Urinary bladder (tissue), 3 donors: ENCODE measurements at regions not wholly inside any gene's neighbourhood (a gene's known extent, or its start where the extent isn't known, plus 50 kb on each side); places are given as distances from the start of the nearest gene placed in this dataset.
"Not testable (repeated sequence)": the region's sequence is repeated elsewhere in the genome, so short reads cannot be mapped to it uniquely, and the experiment has no call there.

Source experiments
- DNase-seq: peaks from one replicate; pipeline ENCODE4 v3.0.0-alpha.2; 2015; ENCODE audit errors: extremely low spot score
- H3K27ac ChIP-seq: one replicate; pipeline ENCODE4 v1.5.1; 2013; ENCODE audit warnings: low read depth, mild to moderate bottlenecking, moderate library complexity
- H3K36me3 ChIP-seq: one replicate; pipeline ENCODE4 v1.6.1; 2013; ENCODE audit warnings: mild to moderate bottlenecking, moderate library complexity; ENCODE audit not compliant: insufficient read depth
- H3K4me1 ChIP-seq: one replicate; pipeline ENCODE4 v1.6.1; 2013; ENCODE audit warnings: mild to moderate bottlenecking, moderate library complexity; ENCODE audit not compliant: insufficient read depth
- H3K4me3 ChIP-seq: one replicate; pipeline ENCODE4 v1.5.1; 2013; ENCODE audit warnings: low read depth, low read length
- WGBS: extraction: QIAGEN DNeasy Blood & Tissue Kit; methylation state at CpG from one replicate; pipeline ENCODE4 v1.1.7; 2013; 5-methylcytosine and 5-hydroxymethylcytosine counted together
- donor health status: healthy with polysubstance abuse.
- donor health status: healthy.

- no peak overlapping the region for H3K27ac ChIP-seq
- no peak overlapping the region for H3K4me3 ChIP-seq
- no peaks in the 10 kb centered on the region for H3K36me3 ChIP-seq
- 25% methylated on average over 3 of the region's 3 CpGs for WGBS
- no peaks in the 10 kb centered on the region for H3K4me1 ChIP-seq
- DNase-seq, result peak; percentile 1
Observed at GRCh38 chrX:95885074-95885473, 799.6 kb upstream of the DIAPH2 start.

DNA sequence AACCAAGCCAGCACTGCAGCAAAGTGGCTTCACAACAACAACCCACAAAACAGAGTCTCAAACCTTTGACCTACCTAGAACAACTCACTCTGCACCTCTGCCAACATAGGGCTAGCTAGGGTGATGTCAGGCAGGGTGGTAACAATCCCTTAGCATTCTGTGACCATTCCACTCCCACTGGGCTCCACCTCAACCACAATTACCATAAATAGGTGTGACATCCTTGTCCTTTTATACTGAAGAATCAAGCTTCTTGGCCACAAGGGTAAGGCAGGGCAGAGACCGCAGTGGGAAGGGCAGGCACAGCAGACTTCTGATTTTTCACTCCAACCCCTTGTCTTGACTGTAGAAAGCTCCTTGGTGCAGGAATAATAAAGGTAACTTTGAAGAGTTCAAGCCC lies 795.4 kb upstream of the DIAPH2 start:
- no peak overlapping the region for H3K4me3 ChIP-seq
- H3K4me1 ChIP-seq, result no peaks in the 10 kb centered on the region
- DNase-seq, result no peak
- WGBS, result 93% methylated on average over 1 of the region's 1 CpG
- H3K27ac ChIP-seq, result no peak overlapping the region
- no peaks in the 10 kb centered on the region for H3K36me3 ChIP-seq

DNA sequence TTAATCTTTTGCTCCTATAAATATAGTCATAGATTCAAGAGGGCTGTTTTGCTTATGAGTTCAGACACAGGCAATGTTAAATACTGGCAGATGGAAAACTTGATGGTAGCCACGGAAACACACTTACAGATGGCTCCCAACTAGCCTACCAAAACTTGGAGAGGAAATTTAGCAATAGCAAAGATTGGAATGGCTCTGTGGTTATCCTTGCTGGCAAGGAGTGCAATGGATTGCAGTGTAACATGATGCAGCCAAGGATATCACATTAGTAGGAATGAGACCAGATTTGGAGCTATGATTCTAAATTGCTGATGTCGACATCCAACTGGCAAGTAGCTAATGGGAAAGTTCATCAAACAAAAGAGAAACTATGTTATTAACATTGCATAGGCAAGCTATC lies 791.0 kb upstream of the DIAPH2 start:
- no peak overlapping the region for H3K27ac ChIP-seq
- 56% methylated on average over 2 of the region's 2 CpGs for WGBS
- no peak for DNase-seq
- no peaks in the 10 kb centered on the region for H3K36me3 ChIP-seq
- H3K4me1 ChIP-seq, result no peaks in the 10 kb centered on the region
- no peak overlapping the region for H3K4me3 ChIP-seq

DNA sequence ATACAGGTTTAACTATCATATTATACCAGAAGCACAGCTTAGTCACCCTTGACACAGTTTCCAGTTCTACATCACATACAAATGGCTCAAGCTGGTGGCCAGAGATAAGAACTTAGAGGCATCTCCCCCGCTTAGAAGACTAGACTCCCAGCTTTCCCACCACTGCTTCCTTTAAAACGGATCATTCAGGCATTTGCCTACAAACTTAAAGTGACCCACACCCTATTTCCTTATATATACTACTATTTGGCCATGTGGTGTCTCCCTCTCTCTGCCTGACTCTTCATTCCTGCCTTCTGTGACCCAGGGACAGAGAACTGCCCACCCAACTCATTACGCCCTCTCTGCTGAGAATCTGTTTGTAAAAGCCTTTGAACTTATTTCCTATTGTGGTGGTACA lies 781.2 kb upstream of the DIAPH2 start:
- H3K4me1 ChIP-seq, result no peaks in the 10 kb centered on the region
- H3K27ac ChIP-seq, result no peak overlapping the region
- H3K4me3 ChIP-seq, result no peak overlapping the region
- 58% methylated on average over 3 of the region's 3 CpGs for WGBS
- no peaks in the 10 kb centered on the region for H3K36me3 ChIP-seq
- no peak for DNase-seq

DNA sequence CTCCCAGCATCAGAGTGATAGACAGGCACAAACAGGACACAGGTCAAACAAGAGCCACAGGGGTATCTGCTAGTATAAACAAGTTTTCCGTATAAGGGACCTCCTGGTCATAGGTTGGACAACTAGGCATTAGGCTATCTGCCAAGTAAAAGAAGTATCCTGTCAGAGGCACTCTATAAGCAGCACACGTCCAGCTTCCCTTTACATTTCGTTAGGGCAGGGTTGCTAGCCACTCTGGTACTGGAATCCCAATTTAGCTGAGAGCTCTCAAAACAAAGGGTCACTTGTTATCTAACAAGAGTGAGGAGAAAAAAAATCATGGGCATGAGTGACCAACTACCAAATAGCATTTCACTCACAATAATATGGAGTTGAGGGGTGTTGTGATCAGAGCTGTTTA lies 780.7 kb upstream of the DIAPH2 start:
- no peak for DNase-seq
- H3K27ac ChIP-seq, result no peak overlapping the region
- H3K36me3 ChIP-seq, result no peaks in the 10 kb centered on the region
- 74% methylated on average over 3 of the region's 3 CpGs for WGBS
- H3K4me3 ChIP-seq, result no peak overlapping the region
- no peaks in the 10 kb centered on the region for H3K4me1 ChIP-seq

GRCh38 chrX:95907081-95907480 lies 777.6 kb upstream of the DIAPH2 start:
- H3K4me3 ChIP-seq, result no peak overlapping the region
- no peaks in the 10 kb centered on the region for H3K36me3 ChIP-seq
- no peak overlapping the region for H3K27ac ChIP-seq
- 43% methylated on average over 1 of the region's 1 CpG for WGBS
- no peak for DNase-seq
- no peaks in the 10 kb centered on the region for H3K4me1 ChIP-seq

DNA sequence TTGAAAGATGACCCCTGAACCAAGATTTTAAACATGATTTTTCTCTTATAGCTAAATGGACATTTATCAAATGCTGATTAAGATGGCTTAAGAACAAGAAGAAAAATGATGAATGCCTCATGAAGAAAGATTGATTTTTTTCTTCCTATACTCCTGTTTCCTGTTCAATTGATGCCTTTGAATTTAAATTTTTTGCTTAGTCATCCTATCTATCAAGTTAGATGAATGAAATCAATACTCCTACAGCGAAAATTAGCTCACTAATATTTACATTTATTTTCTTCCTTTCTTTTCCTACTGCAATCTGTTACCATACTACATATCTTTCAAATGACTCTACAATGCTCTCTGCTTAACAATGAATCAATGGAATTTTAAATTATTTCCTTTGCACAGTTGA lies 773.6 kb upstream of the DIAPH2 start:
- H3K4me1 ChIP-seq, result no peaks in the 10 kb centered on the region
- no peak overlapping the region for H3K27ac ChIP-seq
- H3K36me3 ChIP-seq, result no peaks in the 10 kb centered on the region
- H3K4me3 ChIP-seq, result no peak overlapping the region
- no peak for DNase-seq
- WGBS, result 96% methylated on average over 1 of the region's 1 CpG

DNA sequence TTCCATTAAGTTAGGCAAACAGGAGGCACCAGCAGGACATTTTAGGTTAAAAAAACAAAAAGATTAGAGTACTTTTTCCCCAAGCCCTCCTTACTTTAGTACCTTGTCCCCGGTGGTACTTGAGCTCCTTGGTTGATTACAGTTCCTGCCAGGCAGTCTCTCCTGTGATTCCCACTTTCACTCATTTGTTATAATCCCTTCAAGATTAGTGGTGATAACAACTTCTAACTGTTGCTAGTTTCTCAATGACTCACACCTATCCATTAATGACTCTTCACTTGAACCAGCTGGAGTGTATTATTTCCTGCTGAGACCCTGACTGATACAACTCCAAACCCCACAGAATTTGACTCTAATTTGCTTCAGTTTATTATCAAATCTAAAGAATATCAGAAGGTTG lies 765.0 kb upstream of the DIAPH2 start:
- 53% methylated on average over 1 of the region's 1 CpG for WGBS
- no peak overlapping the region for H3K27ac ChIP-seq
- no peak for DNase-seq
- no peaks in the 10 kb centered on the region for H3K36me3 ChIP-seq
- no peaks in the 10 kb centered on the region for H3K4me1 ChIP-seq
- H3K4me3 ChIP-seq, result no peak overlapping the region

GRCh38 chrX:95945528-95945927 lies 739.1 kb upstream of the DIAPH2 start:
- DNase-seq, result no peak
- no peak overlapping the region for H3K27ac ChIP-seq
- 92% methylated on average over 2 of the region's 2 CpGs for WGBS
- H3K4me1 ChIP-seq, result no peaks in the 10 kb centered on the region
- H3K36me3 ChIP-seq, result peaks cover 1% of the 10 kb centered on the region
- no peak overlapping the region for H3K4me3 ChIP-seq

GRCh38 chrX:95949588-95949987 lies 735.1 kb upstream of the DIAPH2 start:
- DNase-seq, result no peak
- H3K4me3 ChIP-seq, result no peak overlapping the region
- 81% methylated on average over 2 of the region's 2 CpGs for WGBS
- peaks cover 1% of the 10 kb centered on the region for H3K36me3 ChIP-seq
- no peaks in the 10 kb centered on the region for H3K4me1 ChIP-seq
- no peak overlapping the region for H3K27ac ChIP-seq

DNA sequence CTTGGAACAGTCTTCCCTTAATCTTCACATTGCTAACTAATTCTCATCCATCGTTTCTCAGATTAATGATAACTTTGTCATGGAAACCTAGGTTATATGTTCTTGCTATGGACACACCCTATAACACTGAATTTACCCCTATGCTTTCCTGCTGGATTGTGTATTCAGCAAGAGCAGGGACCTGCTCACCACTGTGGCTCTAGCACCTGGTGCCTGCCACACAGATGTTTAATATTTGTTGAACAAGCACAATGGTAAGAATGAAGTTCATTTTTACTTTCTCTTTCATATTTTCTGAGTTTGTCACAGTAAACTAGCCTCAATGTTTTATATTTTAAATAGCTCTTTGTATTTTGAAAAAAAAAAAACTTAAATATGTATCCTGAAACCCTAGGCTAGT lies 734.0 kb upstream of the DIAPH2 start:
- Histone ChIP-seq H3K27ac (no peak overlapping the region), H3K4me3 (no peak overlapping the region), H3K4me1 (no peaks in the 10 kb centered on the region), H3K36me3 (peaks cover 1% of the 10 kb centered on the region)
- 58% methylated on average over 1 of the region's 1 CpG for WGBS
- DNase-seq, result no peak

- WGBS, result 39% methylated on average over 2 of the region's 2 CpGs
- DNase-seq, result no peak
- no peak overlapping the region for H3K4me3 ChIP-seq
- H3K4me1 ChIP-seq, result no peaks in the 10 kb centered on the region
- no peaks in the 10 kb centered on the region for H3K36me3 ChIP-seq
- no peak overlapping the region for H3K27ac ChIP-seq
Observed at GRCh38 chrX:95953564-95953963, 731.1 kb upstream of the DIAPH2 start.

DNA sequence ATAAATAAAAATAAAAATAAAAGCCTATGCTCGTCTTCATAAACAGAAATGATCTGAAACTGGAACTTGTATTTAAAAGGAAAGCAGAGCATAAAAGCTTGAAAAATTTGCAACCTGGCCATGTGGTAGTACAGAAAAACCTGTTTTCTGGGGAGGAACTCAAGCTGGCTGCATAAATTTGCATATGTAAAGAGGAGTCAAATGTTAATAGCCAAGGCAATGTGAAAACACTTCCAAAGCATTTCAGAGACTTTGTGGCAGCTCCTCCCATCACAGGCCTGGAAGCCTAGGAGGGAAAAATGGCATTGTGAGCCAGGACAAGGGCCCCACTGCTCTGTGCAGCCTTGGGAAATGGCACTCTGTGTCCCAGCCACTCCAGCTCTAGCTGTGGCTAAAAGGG lies 727.9 kb upstream of the DIAPH2 start:
- 54% methylated on average over 1 of the region's 1 CpG for WGBS
- DNase-seq, result no peak
- Histone ChIP-seq H3K4me3 (no peak overlapping the region), H3K27ac (no peak overlapping the region), H3K36me3 (no peaks in the 10 kb centered on the region), H3K4me1 (no peaks in the 10 kb centered on the region)

DNA sequence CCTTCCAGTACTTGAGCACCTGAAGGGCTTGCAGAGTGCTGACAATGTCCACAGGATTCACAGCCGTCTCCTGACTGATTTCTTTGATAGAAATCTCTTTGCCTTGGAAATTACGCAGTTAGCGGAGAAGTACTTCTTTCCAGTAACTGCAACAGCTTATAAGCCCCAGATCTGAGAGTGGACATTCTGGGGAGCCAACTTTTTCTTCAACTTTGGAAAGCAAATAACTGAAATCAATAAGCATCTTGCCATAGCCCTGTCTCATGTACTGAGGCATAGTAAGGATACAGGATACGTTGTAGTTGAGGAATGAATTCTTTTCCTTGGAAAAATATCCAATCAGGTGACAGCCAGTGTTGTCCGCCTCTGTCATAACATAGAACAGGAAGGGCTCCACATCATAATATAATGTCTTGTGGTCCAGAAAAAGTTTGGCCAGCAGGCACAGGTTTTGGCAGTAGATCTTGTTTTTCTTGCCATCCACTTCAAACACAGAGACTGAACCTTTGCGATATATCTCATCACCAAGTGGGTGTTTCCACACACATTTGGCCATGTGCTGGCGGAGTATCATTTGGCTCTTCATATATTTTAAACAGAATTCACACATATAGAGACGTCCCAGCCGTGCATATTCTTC lies 711.1 kb upstream of the DIAPH2 start:
- H3K4me3 ChIP-seq, DNase-seq, H3K27ac ChIP-seq, H3K36me3 ChIP-seq, H3K4me1 ChIP-seq: not testable (repeated sequence)
- WGBS, result 87% methylated on average over 9 of the region's 9 CpGs

DNA sequence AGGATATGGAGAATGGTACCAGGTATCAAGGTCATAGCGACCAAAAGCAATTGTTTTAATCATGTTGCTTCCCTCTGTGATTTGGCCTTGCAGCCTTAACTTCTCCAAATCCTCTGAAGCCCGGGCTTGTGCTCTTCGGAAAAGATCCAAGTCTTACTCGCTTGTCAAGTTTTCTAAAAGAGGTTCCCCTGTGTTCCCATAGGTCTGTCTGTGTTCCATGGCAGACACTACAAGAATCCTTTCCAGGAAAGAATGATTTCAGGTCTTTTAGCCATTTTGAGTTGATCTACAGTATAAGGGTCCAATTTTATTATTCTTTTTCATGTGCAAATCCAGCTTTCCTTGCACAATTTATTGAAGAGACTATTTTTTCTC lies 710.6 kb upstream of the DIAPH2 start:
- WGBS, result 86% methylated on average over 4 of the region's 4 CpGs
- no peak overlapping the region for H3K27ac ChIP-seq
- H3K4me3 ChIP-seq, result no peak overlapping the region
- no peak for DNase-seq
- no peaks in the 10 kb centered on the region for H3K36me3 ChIP-seq
- H3K4me1 ChIP-seq, result no peaks in the 10 kb centered on the region
